HepG2 (cell line): ENCODE measurements at regions not wholly inside any gene's neighbourhood (a gene's known extent, or its start where the extent isn't known, plus 50 kb on each side); places are given as distances from the start of the nearest gene placed in this dataset.

ENCODE experiments used
- ATAC-seq: fragments of 200-7000 bp; cut with Tn5 transposase; 3 replicates; pipeline ENCODE4 v1.9.1; 2020; ENCODE audit warnings: mild to moderate bottlenecking, moderate library complexity
- BruUV-seq: library from RNA; stranded (reverse); fragments of 400-500 nt; replicated peaks from 2 replicates; lab custom pipeline; 2021; lab: Mats Ljungman, UMichigan
- CTCF ChIA-PET: fragments of 300-600 bp; formaldehyde crosslinking; extraction: SDS; loops from one replicate; lab custom pipeline; 2021; ENCODE audit warnings: low total read pairs, inconsistent platforms, low intra/inter-chr PET ratio; lab: Yijun Ruan, JAX
- POLR2A ChIA-PET: fragments of 350-600 bp; sonication (Branson Sonifier 250); formaldehyde crosslinking; loops from one replicate; lab custom pipeline; 2020; ENCODE audit warnings: antibody characterized with exemption, inconsistent platforms; lab: Yijun Ruan, JAX
- DNase-seq: peaks from one replicate; pipeline ENCODE4 v3.0.0-alpha.2; 2015; ENCODE audit warnings: low spot score
- FAIRE-seq: peaks from 3 replicates; lab custom pipeline; 2011; peaks lifted over from hg19 to GRCh38; lab: Jason Lieb, UNC
- H2AFZ ChIP-seq: one replicate; pipeline ENCODE4 v1.6.1; 2011; ENCODE audit warnings: low read length, inconsistent platforms
- H3K27ac ChIP-seq: fragments of 300-600 bp; 3 replicates; pipeline ENCODE4 v1.8.0; 2011; ENCODE audit warnings: mixed run types, mild to moderate bottlenecking, mixed read lengths, low read length, inconsistent platforms; ENCODE audit not compliant: insufficient read depth; ENCODE audit errors: extremely low read length
- H3K27me3 ChIP-seq, 2 experiments: fragments of 200-600 bp in 1 of 2; 2 replicates in 1 of 2; 3 replicates in 1 of 2; pipeline versions ENCODE4 v1.6.0 to v1.8.0; 2011; ENCODE audit warnings: low read length in 2 of 2, mild to moderate bottlenecking in 2 of 2, moderate library complexity in 2 of 2, inconsistent platforms in 1 of 2; ENCODE audit not compliant: insufficient read depth in 2 of 2, control insufficient read depth in 1 of 2
- H3K36me3 ChIP-seq, 2 experiments: fragments of 200-600 bp in 1 of 2; replicated peaks in 1 of 2; 2 replicates in 1 of 2; 3 replicates in 1 of 2; pipeline versions ENCODE4 v1.5.1 to v1.8.0; 2011; ENCODE audit warnings: low read length in 2 of 2, inconsistent platforms in 1 of 2; ENCODE audit not compliant: insufficient read depth in 2 of 2, control insufficient read depth in 1 of 2
- H3K4me1 ChIP-seq: 2 replicates; pipeline ENCODE4 v1.5.1; 2012; ENCODE audit warnings: low read length, inconsistent platforms; ENCODE audit not compliant: insufficient read depth
- H3K4me2 ChIP-seq: 2 replicates; pipeline ENCODE4 v1.6.0; 2011; ENCODE audit warnings: low read depth, low read length, inconsistent platforms
- H3K4me3 ChIP-seq, 3 experiments: fragments of 200-600 bp in 1 of 3; sonication (generic), shearing (Covaris generic) in 1 of 3; replicated peaks in 1 of 3; 2 replicates each; pipeline ENCODE4 v1.5.1; 2011 to 2016; ENCODE audit warnings: low read length in 3 of 3, inconsistent platforms in 2 of 3, low read depth in 2 of 3, mild to moderate bottlenecking in 2 of 3, control low read depth in 1 of 3, mixed read lengths in 1 of 3; ENCODE audit not compliant: insufficient read depth in 1 of 3
- H3K79me2 ChIP-seq: one replicate; pipeline ENCODE4 v1.6.1; 2011; ENCODE audit warnings: low read length, inconsistent platforms; ENCODE audit not compliant: insufficient read depth
- H3K9ac ChIP-seq: 2 replicates; pipeline ENCODE4 v1.6.0; 2011; ENCODE audit warnings: mild to moderate bottlenecking, low read depth, low read length, inconsistent platforms; ENCODE audit not compliant: insufficient read depth
- H3K9me3 ChIP-seq: 2 replicates; pipeline ENCODE4 v1.5.1; 2012; ENCODE audit warnings: mild to moderate bottlenecking, low read length
- H4K20me1 ChIP-seq: 2 replicates; pipeline ENCODE4 v1.6.0; 2011; ENCODE audit warnings: inconsistent platforms, mild to moderate bottlenecking, low read length, moderate library complexity; ENCODE audit not compliant: insufficient read depth
- PHF20 ChIP-seq: sonication (generic); formaldehyde crosslinking; IDR thresholded peaks from 2 replicates; pipeline ENCODE4 v1.5.0; 2020; ENCODE audit warnings: mild to moderate bottlenecking, missing genetic modification reagents
- POLR2A ChIP-seq, 2 experiments: IDR thresholded peaks; 2 replicates each; pipeline ENCODE4 v1.6.1; 2011; ENCODE audit warnings: low read depth in 2 of 2, low read length in 2 of 2, mild to moderate bottlenecking in 1 of 2, moderate library complexity in 1 of 2; ENCODE audit not compliant: insufficient read depth in 1 of 2
- PPARG ChIP-seq: conservative IDR thresholded peaks from 2 replicates; pipeline ENCODE4 v1.6.1; 2016; ENCODE audit warnings: missing biosample characterization, missing genetic modification reagents
- SMAD1 ChIP-seq: sonication (generic); formaldehyde crosslinking; IDR thresholded peaks from 2 replicates; pipeline ENCODE4 v1.4.0; 2020; ENCODE audit warnings: missing genetic modification reagents, low read depth, mild to moderate bottlenecking, borderline replicate concordance
- SSRP1 ChIP-seq: IDR thresholded peaks from 2 replicates; pipeline ENCODE4 v1.6.1; 2016; ENCODE audit warnings: control low read depth
- ZNF256 ChIP-seq: sonication (generic); formaldehyde crosslinking; conservative IDR thresholded peaks from 2 replicates; pipeline ENCODE4 v1.4.0; 2020; ENCODE audit warnings: missing genetic modification reagents
- ZNF331 ChIP-seq: sonication (generic); formaldehyde crosslinking; IDR thresholded peaks from 2 replicates; pipeline ENCODE4 v1.4.0; 2020; ENCODE audit warnings: missing genetic modification reagents
- ZNF446 ChIP-seq: sonication (generic); formaldehyde crosslinking; IDR thresholded peaks from 2 replicates; pipeline ENCODE4 v1.5.0; 2020; ENCODE audit warnings: mild to moderate bottlenecking, missing genetic modification reagents
- ZNF703 ChIP-seq: sonication (generic); formaldehyde crosslinking; IDR thresholded peaks from 2 replicates; pipeline ENCODE4 v1.5.1; 2020; ENCODE audit warnings: missing genetic modification reagents, mild to moderate bottlenecking, moderate library complexity, borderline replicate concordance
- WGBS: methylation state at CpG from one replicate; pipeline ENCODE4 v1.1.6; 2017; ENCODE audit warnings: low lambda C conversion rate; 5-methylcytosine and 5-hydroxymethylcytosine counted together
- in situ Hi-C: cut with HindIII; loops from 2 replicates; pipeline ENCODE4 v1.10.0; 2017; ENCODE audit warnings: low pct_unique_long_range_greater_than_20kb; ENCODE audit not compliant: extremely low pct_ligation_motif_present
- intact Hi-C: fragments of 100-400 bp; cut with micrococcal nuclease; formaldehyde crosslinking; loops from one replicate; pipeline ENCODE4 v1.10.0; 2022; ENCODE audit not compliant: unreplicated experiment
- TF ChIP-seq, protein P1 (sequence below): sonication (generic); formaldehyde crosslinking; IDR thresholded peaks from 2 replicates; pipeline ENCODE4 v1.5.1; 2020; ENCODE audit warnings: missing genetic modification reagents, mild to moderate bottlenecking, borderline replicate concordance
- TF ChIP-seq, protein P2 (sequence below): sonication (generic); formaldehyde crosslinking; IDR thresholded peaks from 2 replicates; pipeline ENCODE4 v1.4.0; 2020; ENCODE audit warnings: mild to moderate bottlenecking, missing genetic modification reagents
- TF ChIP-seq, protein P3 (sequence below): sonication (generic); formaldehyde crosslinking; IDR thresholded peaks from 2 replicates; pipeline ENCODE4 v1.4.0; 2020; ENCODE audit warnings: mild to moderate bottlenecking, low read depth, missing genetic modification reagents
- TF ChIP-seq, protein P4 (sequence below): sonication (generic); formaldehyde crosslinking; IDR thresholded peaks from 2 replicates; pipeline ENCODE4 v1.5.0; 2020; ENCODE audit warnings: mild to moderate bottlenecking, missing genetic modification reagents

DNA sequence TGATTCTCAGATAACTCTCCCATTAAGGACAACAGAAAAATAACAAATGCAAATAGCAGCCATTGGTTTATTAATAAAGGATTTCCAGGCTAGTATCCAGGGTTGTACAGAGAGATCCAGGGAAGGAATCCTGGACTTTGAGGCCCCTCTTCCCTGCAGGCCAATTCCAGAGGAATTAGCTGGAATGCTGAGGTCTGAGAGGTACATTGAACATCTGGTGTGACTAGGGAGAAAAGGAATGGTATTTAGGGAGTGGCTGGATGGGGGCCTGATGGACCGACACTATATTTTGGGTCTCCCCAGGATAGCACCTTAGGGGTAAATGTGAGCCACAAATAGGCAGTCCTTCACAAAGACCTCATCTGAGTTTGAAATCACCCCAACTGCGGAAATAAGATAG lies 924.5 kb downstream of the AACS start:
- H3K27me3 ChIP-seq: no peaks in the 10 kb centered on the region
- H3K4me2 ChIP-seq: no peak overlapping the region
- no peak for FAIRE-seq
- in situ Hi-C loops: no loop called here
- no peaks in the 10 kb centered on the region for H3K4me1 ChIP-seq
- no peak for DNase-seq
- no peaks in the 10 kb centered on the region for H4K20me1 ChIP-seq
- ATAC-seq: no peak
- no peaks in the 10 kb centered on the region for H3K36me3 ChIP-seq
- intact Hi-C loops: no loop called here
- no peak overlapping the region for H3K27ac ChIP-seq
- CTCF ChIA-PET: no interaction called here
- POLR2A ChIA-PET: no interaction called here
- H3K9ac ChIP-seq: no peak overlapping the region
- no peak overlapping the region for H3K4me3 ChIP-seq
- 37% methylated on average over 2 of the region's 2 CpGs for WGBS
- no peaks in the 10 kb centered on the region for H3K79me2 ChIP-seq
- H3K9me3 ChIP-seq: no peaks in the 10 kb centered on the region
- no TSS peak for BruUV-seq
- H2AFZ ChIP-seq: no peak overlapping the region
- TF ChIP-seq SSRP1 (CRISPR knock-in tag) (no peak), ZNF703 (CRISPR knock-in tag) (no peak), PPARG (no peak), ZNF331 (CRISPR knock-in tag) (no peak), POLR2A (IDR thresholded peaks at IDR 0.05; ENCODE audit: insufficient read depth in 1 of 2, low read depth in 2 of 2, low read length in 2 of 2) (no peak), ZNF256 (no peak), SMAD1 (CRISPR knock-in tag) (no peak), PHF20 (no peak), ZNF446 (CRISPR knock-in tag) (no peak)
- TF ChIP-seq, protein P1, sequence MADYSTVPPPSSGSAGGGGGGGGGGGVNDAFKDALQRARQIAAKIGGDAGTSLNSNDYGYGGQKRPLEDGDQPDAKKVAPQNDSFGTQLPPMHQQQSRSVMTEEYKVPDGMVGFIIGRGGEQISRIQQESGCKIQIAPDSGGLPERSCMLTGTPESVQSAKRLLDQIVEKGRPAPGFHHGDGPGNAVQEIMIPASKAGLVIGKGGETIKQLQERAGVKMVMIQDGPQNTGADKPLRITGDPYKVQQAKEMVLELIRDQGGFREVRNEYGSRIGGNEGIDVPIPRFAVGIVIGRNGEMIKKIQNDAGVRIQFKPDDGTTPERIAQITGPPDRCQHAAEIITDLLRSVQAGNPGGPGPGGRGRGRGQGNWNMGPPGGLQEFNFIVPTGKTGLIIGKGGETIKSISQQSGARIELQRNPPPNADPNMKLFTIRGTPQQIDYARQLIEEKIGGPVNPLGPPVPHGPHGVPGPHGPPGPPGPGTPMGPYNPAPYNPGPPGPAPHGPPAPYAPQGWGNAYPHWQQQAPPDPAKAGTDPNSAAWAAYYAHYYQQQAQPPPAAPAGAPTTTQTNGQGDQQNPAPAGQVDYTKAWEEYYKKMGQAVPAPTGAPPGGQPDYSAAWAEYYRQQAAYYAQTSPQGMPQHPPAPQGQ (CRISPR knock-in tag): no peak
- TF ChIP-seq, protein P2, sequence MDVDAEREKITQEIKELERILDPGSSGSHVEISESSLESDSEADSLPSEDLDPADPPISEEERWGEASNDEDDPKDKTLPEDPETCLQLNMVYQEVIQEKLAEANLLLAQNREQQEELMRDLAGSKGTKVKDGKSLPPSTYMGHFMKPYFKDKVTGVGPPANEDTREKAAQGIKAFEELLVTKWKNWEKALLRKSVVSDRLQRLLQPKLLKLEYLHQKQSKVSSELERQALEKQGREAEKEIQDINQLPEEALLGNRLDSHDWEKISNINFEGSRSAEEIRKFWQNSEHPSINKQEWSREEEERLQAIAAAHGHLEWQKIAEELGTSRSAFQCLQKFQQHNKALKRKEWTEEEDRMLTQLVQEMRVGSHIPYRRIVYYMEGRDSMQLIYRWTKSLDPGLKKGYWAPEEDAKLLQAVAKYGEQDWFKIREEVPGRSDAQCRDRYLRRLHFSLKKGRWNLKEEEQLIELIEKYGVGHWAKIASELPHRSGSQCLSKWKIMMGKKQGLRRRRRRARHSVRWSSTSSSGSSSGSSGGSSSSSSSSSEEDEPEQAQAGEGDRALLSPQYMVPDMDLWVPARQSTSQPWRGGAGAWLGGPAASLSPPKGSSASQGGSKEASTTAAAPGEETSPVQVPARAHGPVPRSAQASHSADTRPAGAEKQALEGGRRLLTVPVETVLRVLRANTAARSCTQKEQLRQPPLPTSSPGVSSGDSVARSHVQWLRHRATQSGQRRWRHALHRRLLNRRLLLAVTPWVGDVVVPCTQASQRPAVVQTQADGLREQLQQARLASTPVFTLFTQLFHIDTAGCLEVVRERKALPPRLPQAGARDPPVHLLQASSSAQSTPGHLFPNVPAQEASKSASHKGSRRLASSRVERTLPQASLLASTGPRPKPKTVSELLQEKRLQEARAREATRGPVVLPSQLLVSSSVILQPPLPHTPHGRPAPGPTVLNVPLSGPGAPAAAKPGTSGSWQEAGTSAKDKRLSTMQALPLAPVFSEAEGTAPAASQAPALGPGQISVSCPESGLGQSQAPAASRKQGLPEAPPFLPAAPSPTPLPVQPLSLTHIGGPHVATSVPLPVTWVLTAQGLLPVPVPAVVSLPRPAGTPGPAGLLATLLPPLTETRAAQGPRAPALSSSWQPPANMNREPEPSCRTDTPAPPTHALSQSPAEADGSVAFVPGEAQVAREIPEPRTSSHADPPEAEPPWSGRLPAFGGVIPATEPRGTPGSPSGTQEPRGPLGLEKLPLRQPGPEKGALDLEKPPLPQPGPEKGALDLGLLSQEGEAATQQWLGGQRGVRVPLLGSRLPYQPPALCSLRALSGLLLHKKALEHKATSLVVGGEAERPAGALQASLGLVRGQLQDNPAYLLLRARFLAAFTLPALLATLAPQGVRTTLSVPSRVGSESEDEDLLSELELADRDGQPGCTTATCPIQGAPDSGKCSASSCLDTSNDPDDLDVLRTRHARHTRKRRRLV: no peak
- TF ChIP-seq, protein P3, sequence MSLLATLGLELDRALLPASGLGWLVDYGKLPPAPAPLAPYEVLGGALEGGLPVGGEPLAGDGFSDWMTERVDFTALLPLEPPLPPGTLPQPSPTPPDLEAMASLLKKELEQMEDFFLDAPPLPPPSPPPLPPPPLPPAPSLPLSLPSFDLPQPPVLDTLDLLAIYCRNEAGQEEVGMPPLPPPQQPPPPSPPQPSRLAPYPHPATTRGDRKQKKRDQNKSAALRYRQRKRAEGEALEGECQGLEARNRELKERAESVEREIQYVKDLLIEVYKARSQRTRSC (CRISPR knock-in tag): no peak
- TF ChIP-seq, protein P4, sequence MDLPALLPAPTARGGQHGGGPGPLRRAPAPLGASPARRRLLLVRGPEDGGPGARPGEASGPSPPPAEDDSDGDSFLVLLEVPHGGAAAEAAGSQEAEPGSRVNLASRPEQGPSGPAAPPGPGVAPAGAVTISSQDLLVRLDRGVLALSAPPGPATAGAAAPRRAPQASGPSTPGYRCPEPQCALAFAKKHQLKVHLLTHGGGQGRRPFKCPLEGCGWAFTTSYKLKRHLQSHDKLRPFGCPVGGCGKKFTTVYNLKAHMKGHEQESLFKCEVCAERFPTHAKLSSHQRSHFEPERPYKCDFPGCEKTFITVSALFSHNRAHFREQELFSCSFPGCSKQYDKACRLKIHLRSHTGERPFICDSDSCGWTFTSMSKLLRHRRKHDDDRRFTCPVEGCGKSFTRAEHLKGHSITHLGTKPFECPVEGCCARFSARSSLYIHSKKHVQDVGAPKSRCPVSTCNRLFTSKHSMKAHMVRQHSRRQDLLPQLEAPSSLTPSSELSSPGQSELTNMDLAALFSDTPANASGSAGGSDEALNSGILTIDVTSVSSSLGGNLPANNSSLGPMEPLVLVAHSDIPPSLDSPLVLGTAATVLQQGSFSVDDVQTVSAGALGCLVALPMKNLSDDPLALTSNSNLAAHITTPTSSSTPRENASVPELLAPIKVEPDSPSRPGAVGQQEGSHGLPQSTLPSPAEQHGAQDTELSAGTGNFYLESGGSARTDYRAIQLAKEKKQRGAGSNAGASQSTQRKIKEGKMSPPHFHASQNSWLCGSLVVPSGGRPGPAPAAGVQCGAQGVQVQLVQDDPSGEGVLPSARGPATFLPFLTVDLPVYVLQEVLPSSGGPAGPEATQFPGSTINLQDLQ (CRISPR knock-in tag): no peak
